GM19438 (cell line): ENCODE measurements at regions not wholly inside any gene's neighbourhood (a gene's known extent, or its start where the extent isn't known, plus 50 kb on each side); places are given as distances from the start of the nearest gene placed in this dataset.

Experiments used
- ATAC-seq: cut with Tn5 transposase; IDR thresholded peaks from one replicate; pipeline ENCODE4 v1.9.1; 2021; ENCODE audit warnings: low read depth; ENCODE audit not compliant: unreplicated experiment

- ATAC-seq, result no peak
Observed at GRCh38 chr6:91387290-91388059, 800.6 kb upstream of the MAP3K7 start.

DNA sequence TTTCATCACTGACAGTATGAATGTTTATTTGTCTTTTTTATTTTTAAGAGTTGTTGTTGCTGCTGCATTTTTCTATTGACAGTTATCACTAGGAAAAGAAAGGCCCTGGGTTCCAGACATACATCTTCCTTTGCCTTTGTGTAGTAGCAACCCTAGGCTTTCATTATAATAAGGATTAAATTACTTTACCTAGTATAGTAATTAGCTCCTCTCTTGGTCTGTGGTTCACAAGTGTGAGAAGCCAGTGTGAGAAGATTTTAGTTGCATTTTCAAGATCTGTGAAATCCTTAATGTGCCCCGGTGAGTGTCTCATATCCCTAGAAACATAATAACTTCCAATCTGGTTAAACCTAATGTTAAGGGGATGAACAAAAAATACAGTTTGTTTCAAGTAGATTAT is 799.3 kb upstream of the MAP3K7 start:
- no peak for ATAC-seq

- no peak for ATAC-seq
Observed at GRCh38 chr6:91383207-91383606, 796.3 kb upstream of the MAP3K7 start.

- ATAC-seq, result no peak
Observed at GRCh38 chr6:91376686-91377085, 789.8 kb upstream of the MAP3K7 start.

DNA sequence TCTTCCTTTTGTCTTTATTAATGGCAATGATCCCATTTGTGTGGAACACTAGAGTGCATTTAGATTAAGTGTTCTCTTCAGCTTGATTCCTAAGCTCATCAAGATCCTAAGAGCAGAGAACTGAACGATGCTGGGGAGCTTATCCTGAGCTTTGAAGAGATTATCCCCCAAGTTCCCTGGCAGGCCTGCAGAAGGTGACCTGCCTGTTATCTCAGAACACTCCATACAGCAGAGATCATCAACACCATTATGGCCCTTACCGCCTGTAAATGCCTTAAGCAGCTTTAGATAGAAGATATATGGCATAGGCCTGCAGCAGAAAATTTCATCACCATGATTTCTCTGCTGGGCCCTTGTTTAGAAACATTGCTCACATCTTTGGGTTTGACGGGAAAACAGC is 779.9 kb upstream of the MAP3K7 start:
- ATAC-seq, result no peak

- ATAC-seq, result no peak
Observed at GRCh38 chr6:91358986-91359385, 772.1 kb upstream of the MAP3K7 start.

DNA sequence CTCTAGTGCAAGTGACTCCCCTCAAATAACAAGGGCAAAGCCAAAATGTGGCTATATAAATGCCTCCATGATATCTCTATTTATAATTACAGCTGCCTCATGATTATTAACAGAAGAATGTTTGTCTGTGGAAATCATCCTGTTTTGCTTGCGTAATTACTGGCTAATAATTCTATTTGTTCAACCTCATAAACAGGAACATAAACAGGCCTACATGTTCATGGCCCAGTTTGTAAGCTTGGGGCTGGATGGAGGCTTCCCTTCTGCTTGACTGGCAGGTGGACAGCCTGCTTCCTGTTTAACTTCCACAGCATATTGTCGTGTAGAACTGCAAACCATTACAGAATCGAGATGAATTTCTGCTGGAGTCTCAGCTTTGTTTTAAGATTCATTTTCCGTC is 766.0 kb upstream of the MAP3K7 start:
- no peak for ATAC-seq

- no peak for ATAC-seq
Observed at GRCh38 chr6:91352321-91352720, 765.4 kb upstream of the MAP3K7 start.

DNA sequence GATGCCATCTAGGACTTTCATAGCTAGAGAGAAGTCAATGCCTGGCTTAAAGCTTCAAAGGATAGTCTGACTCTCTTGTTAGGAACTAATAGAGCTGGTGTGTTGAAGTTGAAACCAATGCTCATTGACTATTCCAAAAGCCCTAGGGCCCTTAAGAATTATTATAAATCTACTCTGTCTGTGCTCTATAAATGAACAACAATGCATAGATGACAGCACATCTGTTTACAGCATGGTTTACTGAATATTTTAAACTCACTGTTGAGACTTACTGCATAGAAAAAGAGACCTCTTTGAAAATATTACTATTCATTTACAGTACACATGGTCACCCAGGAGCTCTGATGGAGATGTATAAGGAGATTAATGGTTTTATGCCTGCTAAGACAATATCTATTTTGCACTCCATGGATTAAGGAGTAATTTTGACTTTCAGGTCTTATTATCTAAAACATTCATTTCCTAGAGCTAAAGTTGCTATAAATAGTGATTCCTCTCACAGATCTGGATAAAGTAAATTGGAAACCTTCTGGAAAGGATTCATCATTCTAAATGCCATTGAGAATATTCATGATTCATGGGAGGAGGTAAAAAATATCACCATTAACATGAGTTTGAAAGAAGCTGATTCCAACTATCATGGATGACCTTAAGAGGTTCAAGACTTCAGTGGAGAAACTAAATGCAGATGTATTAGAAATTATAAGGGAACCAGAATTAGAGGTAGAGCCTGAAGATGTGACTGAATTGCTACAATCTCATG is 763.5 kb upstream of the MAP3K7 start:
- no peak for ATAC-seq

- no peak for ATAC-seq
Observed at GRCh38 chr6:91341473-91341872, 754.6 kb upstream of the MAP3K7 start.

GRCh38 chr6:91340896-91341395 is 754.1 kb upstream of the MAP3K7 start:
- ATAC-seq, result no peak

- ATAC-seq, result no peak
Observed at GRCh38 chr6:91337967-91338366, 751.1 kb upstream of the MAP3K7 start.

- ATAC-seq, result no peak
Observed at GRCh38 chr6:91330896-91331295, 744.0 kb upstream of the MAP3K7 start.

- ATAC-seq, result no peak
Observed at GRCh38 chr6:91328241-91328640, 741.4 kb upstream of the MAP3K7 start.

- ATAC-seq, result no peak
Observed at GRCh38 chr6:91324711-91325110, 737.8 kb upstream of the MAP3K7 start.

- no peak for ATAC-seq
Observed at GRCh38 chr6:91317984-91318383, 731.1 kb upstream of the MAP3K7 start.

GRCh38 chr6:91317247-91317835 is 730.5 kb upstream of the MAP3K7 start:
- ATAC-seq, result no peak

GRCh38 chr6:91310178-91310577 is 723.3 kb upstream of the MAP3K7 start:
- no peak for ATAC-seq

DNA sequence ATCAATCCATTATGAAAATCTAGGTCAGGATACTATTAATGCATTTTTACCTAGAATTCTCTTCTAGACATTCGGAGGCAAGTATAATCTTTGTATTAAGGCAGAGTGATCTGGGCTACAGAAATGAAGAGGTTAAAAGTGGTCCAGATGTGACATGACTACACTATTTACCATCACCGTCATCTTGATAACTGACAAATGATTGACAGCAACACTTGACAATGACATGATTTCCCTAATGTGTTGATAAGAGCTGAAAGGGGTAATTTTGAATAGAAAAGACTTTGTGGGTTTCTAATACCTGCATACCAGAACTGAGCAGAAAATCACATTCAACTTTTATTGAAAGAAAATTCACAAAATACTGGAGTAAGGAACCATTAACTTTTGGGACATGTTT is 718.9 kb upstream of the MAP3K7 start:
- no peak for ATAC-seq

DNA sequence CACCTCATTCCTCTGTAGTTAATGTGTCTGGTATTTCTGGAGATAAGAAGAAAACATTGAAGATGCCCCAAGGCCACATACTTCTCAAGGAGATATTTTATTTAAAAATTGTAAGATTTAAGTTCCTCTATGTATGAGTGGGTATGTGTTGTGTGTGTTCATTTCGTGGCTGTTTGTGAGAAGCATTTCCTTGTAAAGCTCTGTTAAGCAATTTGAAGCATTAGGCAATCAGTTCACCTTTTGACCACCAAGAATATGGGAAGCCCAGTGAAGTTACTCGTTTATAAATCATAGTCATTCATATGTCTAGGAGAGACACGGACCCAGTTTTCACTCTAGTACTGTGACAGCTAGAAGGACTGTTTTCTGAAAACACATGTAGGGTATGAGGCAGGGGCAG is 717.6 kb upstream of the MAP3K7 start:
- ATAC-seq, result no peak

DNA sequence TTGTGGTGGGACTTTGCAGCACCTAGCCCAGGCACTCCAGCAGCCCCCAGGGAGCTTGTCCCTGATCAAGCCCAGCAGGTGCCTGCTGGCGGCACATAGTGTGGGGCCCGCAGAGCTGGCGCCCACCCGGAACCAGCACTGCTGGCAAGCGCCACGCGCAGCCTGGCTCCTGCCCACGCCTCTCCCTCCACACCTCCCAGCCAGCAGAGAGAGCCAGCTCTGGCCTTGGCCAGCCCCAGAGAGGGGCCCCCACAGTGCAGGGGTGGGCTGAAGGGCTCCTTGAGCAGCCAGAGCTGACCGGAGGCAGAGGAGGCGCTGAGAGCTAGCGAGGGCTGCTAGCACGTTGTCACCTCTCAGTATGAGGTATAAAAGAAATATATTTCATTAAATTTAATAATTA is 716.5 kb upstream of the MAP3K7 start:
- no peak for ATAC-seq
